NCI-H526 treated with DMSO at 0.1 percent for 48 hours (cell line): ENCODE measurements at regions not wholly inside any gene's neighbourhood (a gene's known extent, or its start where the extent isn't known, plus 50 kb on each side); places are given as distances from the start of the nearest gene placed in this dataset.

Source experiments
- DNase-seq: peaks from one replicate; lab custom pipeline; 2025; lab: John Stamatoyannopoulos, UW

DNA sequence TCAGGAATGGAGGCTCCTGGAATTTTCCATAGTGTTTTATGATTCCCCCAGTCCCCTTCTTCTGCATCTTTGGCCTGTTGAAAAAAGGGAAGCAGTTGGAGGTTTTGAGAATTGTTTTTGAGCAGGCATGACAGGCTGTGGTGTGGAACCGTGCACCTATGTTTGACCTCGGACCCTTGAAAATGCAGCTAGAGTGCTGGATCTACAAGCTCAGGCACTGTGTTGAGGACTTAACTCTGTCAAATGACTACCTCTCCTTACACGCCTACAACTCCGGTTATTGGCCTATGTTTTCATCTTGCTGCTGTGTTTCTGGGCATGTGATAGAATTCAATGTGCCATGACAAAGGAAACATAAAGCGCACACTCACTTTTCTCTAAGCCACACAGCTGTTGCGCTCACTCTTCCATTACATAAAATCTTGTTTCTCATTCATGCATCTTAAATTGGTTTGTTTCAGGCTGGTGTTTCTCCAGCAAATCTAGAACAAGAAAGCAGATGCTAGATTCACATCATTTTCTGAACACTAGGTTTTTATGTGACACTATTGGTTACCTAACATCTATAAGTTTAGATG lies 616.6 kb downstream of the FGF9 start:
- DNase-seq, result no peak

DNA sequence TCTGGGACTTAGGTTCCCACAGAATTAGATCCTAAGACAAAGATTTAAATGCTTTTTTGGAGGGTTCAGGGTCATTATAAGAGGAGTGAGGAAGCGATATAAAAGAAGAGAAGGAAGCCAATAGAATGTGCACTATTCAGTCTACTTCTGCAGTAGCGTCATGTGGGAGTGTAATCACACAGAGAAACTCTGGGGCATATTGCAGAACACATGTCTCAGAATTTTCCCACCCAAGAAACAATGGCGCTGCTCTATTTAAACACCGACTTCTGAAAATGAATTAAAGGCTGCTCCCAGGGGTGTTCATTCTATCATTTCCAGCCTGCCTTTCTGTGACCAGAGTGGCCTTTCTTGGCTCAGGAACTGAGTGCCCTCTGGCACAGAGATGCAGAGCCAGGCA lies 617.6 kb downstream of the FGF9 start:
- DNase-seq, result no peak

DNA sequence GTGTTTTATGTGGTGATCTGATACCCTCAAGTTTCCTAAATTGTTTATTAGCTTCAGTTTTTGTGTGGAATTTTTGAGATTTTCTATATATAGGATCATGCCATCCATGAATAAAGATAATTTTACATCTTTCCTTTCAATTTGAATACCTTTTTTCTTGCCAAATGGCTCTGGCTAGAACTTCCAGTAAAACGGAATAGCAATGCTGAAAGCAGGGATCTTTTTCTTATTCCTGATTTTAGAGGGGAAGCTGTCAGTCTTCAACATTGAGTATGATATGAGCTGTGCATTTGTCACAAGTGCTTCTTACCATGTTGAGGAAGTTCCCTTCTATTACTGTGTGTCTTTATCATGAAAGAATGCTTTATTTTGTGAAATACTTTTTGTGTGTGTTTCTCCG lies 618.8 kb downstream of the FGF9 start:
- DNase-seq, result no peak

DNA sequence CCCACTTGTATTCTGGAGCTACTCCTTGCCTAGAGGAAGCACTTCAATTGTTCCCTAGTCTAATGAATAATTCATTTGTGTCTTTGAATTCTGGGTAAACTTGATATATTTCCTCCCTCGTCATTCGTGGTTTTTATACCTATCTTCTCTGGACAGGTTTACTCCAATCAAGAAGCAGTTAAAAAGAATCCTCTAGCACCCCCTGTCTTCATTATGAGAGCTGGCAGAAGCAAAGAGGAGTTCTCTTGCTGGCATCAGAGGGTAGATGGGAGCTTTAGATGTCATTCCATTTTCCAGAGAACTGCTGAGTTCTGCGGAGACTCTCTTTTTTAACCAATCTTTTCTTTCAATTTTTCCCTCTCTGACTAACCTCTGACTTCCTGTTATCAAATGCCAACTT lies 627.7 kb downstream of the FGF9 start:
- DNase-seq, result no peak

DNA sequence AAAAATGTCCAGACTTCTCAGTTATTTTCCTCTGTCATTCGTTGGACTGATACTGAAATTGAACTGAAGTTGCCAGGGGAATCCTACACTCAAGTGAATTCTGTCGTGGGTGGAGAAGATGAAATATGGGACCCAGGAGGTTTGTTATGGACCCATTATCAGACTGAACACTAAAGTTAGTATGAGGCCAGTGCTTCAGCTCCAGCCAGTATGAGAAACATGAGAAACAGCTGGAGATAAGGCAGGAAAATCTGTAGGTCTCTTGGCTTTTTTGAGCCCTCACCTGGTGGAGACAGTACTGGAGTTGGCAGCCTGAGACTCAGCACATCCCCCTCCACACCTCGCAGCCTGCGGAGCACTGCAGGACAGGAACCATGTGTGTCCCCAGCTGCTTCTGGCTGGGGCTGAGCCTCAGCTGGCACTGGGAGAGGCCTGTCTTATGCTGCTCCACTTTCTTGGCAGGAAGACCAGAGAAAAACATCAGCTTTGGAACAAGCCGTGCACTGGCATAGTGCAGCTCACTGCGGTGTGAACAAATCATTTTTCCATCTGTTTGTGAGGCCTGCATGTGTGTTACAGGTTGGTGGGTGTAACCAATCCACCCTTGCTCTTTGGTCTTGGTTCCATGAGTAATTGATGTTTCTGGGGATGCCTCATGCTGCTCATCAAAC lies 641.0 kb downstream of the FGF9 start:
- no peak for DNase-seq

DNA sequence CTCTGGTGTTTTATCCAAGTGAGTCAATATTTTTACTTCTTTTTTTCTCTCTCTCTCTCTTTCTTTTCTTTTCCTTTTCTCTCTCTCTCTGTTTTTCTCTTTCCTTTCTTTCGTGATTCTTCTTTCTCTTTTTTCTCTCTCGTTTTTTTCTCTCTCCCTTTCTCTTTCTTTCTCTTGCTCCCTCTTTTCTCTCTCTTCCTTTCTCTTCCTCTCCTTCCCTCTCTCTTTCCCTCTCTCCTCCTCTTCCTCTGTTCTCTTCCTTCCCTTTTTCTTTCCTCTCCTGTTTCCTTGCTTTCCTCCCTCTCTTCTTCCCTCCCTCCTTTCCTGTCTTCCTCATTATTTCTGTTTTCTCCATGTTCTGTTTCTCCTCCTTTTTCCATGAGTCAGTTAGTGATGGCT lies 641.5 kb downstream of the FGF9 start:
- DNase-seq, result no peak

DNA sequence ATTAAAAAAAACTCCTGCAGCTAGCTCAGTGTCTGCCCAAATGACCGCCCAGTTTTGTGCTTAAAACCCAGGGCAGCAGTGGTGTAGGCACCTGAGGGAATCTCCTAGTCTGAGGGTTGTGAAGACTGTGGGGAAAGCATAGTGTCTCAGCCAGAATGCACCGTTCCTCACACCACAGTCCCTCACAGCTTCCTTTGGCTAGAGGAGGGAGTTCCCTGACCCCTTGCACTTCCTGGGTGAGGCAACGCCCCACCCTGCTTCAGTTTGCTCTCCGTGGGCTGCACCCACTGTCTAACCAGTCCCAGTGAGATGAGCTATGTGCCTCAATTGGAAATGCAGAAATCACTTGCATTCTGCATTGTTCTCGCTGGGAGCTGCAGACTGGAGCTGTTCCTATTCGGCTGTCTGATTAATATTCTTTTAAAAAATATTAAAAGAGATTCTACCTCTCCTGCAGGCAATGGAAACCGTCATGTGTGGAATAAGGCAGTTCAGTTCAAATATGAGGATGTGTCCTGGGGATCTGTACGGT lies 645.7 kb downstream of the FGF9 start:
- DNase-seq, result no peak

DNA sequence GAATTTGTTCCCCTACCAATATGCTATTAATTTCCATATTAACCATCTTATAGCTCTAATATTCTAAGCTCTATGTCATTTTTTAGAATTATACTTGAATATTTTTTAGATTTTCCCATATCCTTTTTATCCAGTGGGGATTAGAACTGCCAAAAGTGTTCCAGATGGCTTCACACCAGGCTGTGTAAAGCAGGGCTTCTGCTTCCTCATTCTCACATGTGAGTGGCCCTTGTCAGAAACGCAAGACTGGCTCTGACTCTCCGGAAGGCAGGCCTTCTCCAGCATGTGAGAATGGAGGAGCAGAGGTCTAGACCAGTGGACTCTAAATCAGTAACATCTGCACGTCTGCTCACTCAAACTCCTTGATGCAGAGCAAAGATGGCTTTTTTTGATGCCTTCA lies 650.1 kb downstream of the FGF9 start:
- DNase-seq, result no peak

DNA sequence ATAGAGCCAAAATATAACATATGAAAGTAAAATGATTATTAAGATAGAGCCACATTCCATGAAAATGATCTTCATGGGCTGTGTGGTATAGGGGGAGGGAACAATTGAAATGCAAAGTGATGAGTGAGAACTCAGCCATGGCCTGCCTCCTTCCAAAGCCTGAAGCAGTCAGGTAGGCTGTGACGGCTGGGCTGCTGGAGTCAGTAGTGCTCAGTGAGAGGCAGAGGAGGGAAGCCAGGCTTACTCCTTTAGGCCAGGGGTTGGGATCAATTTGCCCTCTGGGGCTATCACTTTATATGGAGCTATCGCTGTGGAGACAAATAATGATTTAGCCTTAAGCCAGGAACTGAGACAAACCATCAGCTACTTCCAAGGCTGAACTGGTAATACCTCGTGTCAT lies 654.9 kb downstream of the FGF9 start:
- DNase-seq, result peak; percentile 57

DNA sequence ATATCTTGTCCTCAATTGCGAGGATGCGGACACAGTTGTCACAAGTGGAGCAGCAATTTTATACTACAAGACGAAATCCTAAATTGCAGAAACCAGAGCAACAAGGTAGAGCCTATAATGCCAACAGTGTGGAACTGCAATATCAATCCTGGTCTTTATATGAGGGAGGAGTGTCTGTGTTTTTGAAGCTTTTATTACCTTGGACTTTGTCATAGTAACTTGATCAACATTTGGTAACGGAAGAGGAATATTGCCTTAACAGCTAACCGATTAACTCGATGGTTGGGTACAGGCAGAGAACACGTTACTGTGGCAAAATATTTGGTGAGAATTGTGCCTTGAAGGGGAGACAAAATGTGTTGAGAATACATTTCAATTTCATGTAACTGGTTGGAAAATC lies 661.5 kb downstream of the FGF9 start:
- DNase-seq, result no peak

DNA sequence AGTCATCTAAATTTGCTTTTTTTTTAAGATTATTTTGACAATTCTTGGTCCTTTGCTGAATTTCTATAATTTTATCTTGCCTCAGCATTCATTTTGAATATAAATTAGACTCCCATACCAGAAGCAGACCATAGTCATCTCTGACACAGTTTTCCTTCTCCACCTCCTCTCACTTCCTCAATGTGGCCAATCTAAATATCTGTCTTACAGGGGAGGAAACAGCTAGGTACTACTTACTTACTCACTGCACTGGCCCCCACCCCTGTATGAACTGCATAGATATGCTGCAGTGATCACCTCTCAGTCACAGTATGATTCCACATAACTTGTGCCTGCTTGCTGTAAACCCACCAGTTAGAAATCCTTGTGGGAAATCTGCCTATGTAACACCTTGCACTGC lies 665.6 kb downstream of the FGF9 start:
- no peak for DNase-seq

DNA sequence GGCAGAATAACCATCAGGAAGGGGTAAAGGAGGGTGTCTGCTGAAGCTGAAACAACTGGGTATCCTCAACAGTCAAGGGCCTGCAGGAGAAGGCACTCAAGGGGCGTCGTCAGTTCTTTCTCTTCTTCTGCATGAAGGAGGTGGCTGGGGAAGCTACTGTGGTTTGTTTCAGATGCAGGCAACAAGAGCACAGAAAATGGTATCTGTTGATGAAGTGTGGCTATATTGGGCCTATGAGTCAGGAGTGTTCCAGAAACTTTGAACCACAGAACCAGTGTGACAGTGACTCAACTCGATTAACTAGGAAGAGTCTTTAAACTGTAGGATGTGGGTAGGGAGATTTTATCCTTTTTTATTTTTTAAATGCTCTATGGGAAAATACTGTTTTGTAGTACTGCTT lies 686.3 kb downstream of the FGF9 start:
- DNase-seq, result no peak

DNA sequence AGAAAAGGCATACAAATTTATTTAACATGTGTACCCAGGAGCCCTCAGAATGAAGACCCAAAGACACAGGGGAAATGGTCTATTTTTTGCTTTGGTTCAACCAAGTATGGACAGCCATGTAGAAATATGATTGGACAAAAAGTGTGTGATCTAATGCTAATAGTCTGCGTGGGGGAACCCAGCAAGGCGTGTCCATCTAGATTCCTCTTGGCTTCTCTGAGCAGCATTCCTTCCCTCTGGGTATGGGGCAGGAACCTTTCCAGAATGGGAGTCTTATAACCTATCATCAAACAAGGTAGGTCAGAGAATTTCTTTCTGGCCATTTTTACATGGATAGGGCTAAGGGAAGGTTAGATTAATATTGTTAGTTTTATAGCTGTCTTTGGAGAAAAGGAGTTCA lies 698.2 kb downstream of the FGF9 start:
- DNase-seq, result no peak

DNA sequence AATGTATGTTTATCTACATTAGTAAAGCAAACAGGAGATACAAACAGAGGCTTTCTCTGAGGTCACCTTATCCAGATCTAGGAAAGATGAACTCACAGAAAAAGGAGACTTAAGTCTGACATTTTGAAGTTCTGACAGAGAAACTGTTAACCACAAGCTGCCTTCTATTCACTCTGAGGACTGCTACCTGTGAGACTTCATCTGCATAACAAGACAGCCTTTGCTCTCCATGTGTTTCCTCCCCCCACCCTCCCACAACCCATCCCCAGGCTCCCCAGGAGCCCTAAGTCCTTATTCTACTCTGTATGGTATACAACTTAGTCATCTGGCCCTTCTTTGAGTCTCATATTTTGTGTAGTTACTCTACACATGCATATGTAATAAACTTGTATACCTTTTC lies 699.0 kb downstream of the FGF9 start:
- no peak for DNase-seq

DNA sequence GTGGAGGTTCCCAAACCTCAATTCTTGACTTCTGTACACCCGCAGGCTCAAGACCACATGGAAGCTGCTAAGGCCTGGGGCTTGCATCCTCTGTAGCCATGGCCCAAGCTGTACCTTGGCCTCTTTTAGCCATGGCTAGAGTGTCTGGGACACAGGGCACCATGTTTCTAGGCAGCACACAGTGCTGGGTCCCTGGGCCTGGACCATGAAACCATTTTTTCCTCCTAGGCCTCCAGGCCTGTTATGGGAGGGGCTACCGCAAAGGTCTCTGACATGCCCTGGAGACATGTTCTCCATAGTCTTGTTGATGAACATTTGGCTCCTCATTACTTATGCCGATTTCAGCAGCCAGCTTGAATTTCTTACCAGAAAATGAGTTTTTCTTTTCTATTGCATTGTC lies 701.4 kb downstream of the FGF9 start:
- DNase-seq, result no peak

DNA sequence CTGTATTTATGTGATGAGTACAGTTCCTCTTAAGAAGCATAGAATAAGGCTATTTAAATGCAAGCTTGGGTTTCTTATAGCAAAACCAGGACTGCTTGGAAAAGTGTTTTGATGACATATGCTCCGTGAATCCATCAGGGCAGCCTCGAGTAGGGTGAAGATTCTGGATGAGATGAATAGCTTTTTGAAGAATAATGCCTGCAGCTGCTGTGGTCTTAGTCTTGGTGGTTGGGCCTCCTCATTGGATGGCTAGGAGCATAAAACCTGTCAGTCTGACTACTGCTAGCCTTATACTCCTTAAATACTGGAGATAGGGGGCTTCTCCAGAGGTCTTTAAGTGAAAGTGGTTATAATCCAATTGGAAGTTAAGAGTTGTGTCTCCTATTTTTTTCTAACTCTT lies 704.3 kb downstream of the FGF9 start:
- DNase-seq, result no peak

DNA sequence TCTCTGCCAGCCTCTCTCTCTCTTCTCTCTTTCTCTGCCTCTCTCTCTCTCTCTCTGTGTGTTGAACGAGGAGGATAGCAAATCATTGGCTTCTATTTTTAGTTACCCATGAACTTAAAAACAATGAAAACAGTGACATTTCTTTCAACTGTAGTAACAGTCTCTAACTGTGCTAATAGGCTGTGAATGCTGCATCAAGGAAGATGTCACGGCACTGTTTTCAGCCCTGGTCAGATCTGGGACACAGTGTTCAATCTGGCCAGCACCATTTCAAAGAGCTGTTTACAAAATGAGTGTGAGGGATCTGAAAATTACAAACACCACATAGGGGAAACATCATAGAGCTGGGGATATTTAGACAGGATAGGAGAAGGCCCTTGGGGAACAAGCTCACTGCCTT lies 717.0 kb downstream of the FGF9 start:
- no peak for DNase-seq

DNA sequence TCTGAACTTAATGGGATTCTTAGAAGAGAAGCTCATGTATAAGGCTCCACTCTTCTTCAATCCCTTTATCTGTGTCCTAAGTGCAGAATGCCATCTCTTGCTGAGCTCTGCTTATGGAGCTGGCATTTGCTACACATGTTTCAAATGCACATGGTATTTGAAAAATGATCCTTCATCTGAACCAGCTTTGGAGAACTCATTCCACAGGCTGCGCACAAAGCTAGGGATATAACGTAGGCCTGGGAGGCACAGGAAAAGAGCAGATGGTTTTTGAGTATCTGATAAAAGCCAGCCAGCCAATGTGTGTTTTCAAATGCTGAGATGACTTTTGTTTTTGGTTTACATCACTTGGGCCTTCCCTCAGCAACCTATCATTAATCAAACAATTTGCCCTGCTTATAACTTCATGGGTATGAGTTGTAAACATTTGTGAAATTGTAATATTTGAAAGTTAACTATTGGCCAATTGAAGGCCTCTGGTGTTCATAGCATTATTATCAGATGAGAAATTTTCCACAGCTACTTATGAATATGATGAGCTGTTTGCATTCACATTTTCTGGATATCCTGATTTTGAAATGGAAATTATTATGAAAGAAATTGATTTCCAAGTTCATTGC lies 729.0 kb downstream of the FGF9 start:
- DNase-seq, result no peak

DNA sequence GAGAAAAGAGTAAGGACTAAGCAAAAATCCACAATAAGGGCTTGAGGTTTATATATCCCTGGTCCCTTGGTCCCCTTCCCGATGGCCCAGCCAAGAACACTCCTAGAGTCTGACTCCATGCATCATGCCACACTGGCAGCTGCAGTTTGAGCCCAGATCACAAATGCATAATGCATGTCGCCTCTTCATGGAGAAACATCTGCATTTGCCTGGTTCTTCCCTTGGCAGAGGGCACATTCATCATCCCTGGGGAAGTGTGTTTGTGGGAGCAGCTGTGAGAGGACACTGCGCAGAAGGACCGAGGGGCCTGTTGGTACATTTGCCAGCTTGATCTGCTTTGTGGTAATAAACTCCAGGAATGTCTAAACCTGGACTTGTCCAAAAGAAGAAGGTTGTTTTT lies 731.8 kb downstream of the FGF9 start:
- no peak for DNase-seq

DNA sequence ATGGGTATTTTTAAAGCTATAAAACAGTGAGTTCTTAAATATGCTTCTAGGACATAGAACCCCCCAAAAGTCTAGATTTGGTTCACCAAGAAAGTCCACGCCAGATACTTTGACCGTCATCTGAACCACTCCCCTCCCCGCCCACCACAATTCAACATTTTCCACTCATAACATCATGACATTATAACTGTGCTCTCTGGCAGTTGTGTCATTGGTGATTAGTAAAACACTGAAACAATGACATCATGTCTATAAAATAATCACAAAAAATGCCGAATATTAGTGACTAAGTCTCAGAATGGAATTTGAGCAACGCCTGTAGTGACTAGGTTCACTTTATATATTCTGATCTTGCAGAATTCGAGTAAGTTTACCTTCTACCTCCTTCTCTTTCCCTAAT lies 732.3 kb downstream of the FGF9 start:
- no peak for DNase-seq

DNA sequence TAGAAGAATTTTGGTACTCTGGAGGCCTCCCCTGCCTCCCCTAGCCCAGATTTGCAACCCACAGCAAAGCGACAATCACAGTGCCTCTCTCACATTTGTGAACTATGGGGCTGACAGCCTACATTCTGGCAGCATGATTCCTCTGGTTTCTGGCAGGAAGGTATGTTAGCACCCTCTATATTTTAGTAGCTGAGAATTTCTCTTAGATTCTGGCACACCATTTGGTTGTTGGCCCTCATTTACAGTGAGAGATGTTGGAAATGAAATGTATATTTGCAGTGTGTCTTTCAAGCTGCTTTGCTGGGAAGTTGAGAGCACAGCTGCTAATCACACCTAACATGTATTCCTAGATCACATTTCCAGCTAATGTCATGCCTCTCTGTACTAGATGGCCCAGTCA lies 735.0 kb downstream of the FGF9 start:
- no peak for DNase-seq

DNA sequence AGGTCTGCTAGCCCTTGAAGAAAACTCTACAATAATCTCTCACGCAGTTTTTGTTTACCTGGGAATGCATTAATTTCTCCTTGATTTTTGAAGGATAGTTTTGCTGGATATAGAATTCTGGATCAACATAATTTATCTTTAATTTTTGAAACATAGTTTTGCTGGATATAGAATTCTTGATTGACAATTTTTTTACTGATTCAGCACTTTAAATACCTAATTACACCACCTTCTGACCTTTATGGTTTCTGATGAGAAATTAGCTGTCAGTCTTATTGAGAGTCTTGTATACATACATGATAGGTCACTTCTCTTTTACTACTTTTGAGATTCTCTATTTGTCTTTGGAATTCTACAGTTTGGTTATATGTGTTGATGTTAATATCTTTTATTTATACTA lies 741.6 kb downstream of the FGF9 start:
- DNase-seq, result no peak

DNA sequence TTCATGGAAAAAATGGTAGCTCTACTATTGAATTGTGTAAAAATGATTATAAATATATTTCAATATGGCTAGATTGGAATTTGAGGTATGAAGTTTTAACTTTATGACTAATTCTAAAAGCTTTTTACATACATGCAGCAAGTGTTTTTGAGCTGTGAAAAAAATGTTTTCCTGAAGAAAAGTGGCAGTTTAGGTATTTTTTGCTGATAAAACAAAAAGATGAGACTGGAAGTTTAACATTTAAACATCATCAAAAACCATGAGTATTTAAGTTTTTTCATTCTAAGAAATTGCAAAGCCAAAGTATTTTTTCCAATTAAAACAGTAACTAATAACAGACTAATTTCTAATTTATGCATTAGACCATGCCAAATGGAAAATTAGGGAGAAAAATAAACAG lies 751.1 kb downstream of the FGF9 start:
- DNase-seq, result no peak

DNA sequence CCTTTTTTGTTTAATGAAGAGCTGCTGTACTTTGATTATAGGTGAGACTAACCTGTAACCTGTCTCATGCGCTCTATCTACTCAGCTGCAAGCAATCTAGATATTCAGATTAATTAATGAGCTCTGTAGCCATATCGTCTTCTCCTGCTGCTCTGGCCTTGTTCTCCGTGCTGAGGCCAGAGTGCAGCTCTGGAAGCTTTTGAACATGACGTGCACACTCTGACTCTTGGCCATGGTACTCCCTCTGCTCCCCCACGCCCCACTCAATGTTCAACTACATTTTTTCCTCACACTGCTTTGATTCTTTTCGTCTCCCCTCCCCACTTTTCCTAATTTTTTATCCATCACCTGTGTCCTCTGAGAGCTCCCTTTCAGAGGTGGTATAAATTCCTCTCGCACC lies 751.8 kb downstream of the FGF9 start:
- DNase-seq, result no peak
